HepG2 (cell line): ENCODE measurements at regions not wholly inside any gene's neighbourhood (a gene's known extent, or its start where the extent isn't known, plus 50 kb on each side); places are given as distances from the start of the nearest gene placed in this dataset.

ENCODE experiments used
- BHLHE40 ChIP-seq: IDR thresholded peaks from 2 replicates; pipeline ENCODE4 v1.6.1; 2011; ENCODE audit warnings: low read length, improper control_type of control experiment
- CCAR2 ChIP-seq: fragments of 200-400 bp; formaldehyde crosslinking; optimal IDR thresholded peaks from 2 replicates; pipeline ENCODE3; 2018; ENCODE audit warnings: low read depth, mild to moderate bottlenecking, low read length, moderate library complexity
- CENPT ChIP-seq: sonication (generic); formaldehyde crosslinking; IDR thresholded peaks from 2 replicates; pipeline ENCODE4 v1.8.0; 2022; ENCODE audit warnings: low read depth, mild to moderate bottlenecking, moderate library complexity, missing genetic modification reagents
- DBP ChIP-seq: sonication (generic); formaldehyde crosslinking; IDR thresholded peaks from 2 replicates; pipeline ENCODE4 v1.4.0; 2020; ENCODE audit warnings: missing genetic modification reagents; ENCODE audit errors: not compliant biosample characterization
- EHMT2 ChIP-seq: fragments of 200-600 bp; sonication (generic); IDR thresholded peaks from 2 replicates; pipeline ENCODE4 v1.7.0; 2017; ENCODE audit warnings: antibody characterized with exemption, low read depth, low read length, borderline replicate concordance
- HDAC1 ChIP-seq: sonication (generic); formaldehyde crosslinking; IDR thresholded peaks from 2 replicates; pipeline ENCODE4 v1.5.1; 2020; ENCODE audit warnings: mild to moderate bottlenecking, missing genetic modification reagents
- HNF4G ChIP-seq, 2 experiments: sonication (generic) in 1 of 2; formaldehyde crosslinking in 1 of 2; IDR thresholded peaks; 2 replicates each; pipeline versions ENCODE4 v1.4.0 to v1.6.1; 2011 to 2020; ENCODE audit warnings: borderline replicate concordance in 2 of 2, low read depth in 2 of 2, mild to moderate bottlenecking in 2 of 2, low read length in 1 of 2, missing genetic modification reagents in 1 of 2, moderate library complexity in 1 of 2
- HNRNPH1 ChIP-seq: fragments of 200-400 bp; formaldehyde crosslinking; optimal IDR thresholded peaks from 2 replicates; pipeline ENCODE3; 2017; ENCODE audit warnings: mild to moderate bottlenecking, low read depth, low read length
- MZF1 ChIP-seq: sonication (generic); formaldehyde crosslinking; IDR thresholded peaks from 2 replicates; pipeline ENCODE4 v1.8.1; 2023; ENCODE audit warnings: mild to moderate bottlenecking, missing genetic modification reagents, borderline replicate concordance
- SKIL ChIP-seq: sonication (generic); formaldehyde crosslinking; IDR thresholded peaks from 2 replicates; pipeline ENCODE4 v1.8.0; 2022; ENCODE audit warnings: missing genetic modification reagents, mild to moderate bottlenecking, moderate library complexity, borderline replicate concordance
- SNAPC5 ChIP-seq: sonication (generic); formaldehyde crosslinking; IDR thresholded peaks from 2 replicates; pipeline ENCODE4 v1.8.1; 2023; ENCODE audit warnings: mild to moderate bottlenecking, missing genetic modification reagents, borderline replicate concordance
- ZFP82 ChIP-seq: sonication (generic); formaldehyde crosslinking; IDR thresholded peaks from 2 replicates; pipeline ENCODE4 v1.5.1; 2020; ENCODE audit warnings: mild to moderate bottlenecking, missing genetic modification reagents, borderline replicate concordance
- ZNF281 ChIP-seq: sonication (generic); formaldehyde crosslinking; IDR thresholded peaks from 2 replicates; pipeline ENCODE4 v1.4.0; 2020; ENCODE audit warnings: missing genetic modification reagents, borderline replicate concordance
- ZNF431 ChIP-seq: sonication (generic); formaldehyde crosslinking; IDR thresholded peaks from 2 replicates; pipeline ENCODE4 v1.9.0; 2022; ENCODE audit warnings: missing genetic modification reagents, low read depth, mild to moderate bottlenecking, borderline replicate concordance
- ZNF441 ChIP-seq: sonication (generic); formaldehyde crosslinking; IDR thresholded peaks from 2 replicates; pipeline ENCODE4 v1.7.0; 2021; ENCODE audit warnings: missing genetic modification reagents, borderline replicate concordance
- ZNF503 ChIP-seq: sonication (generic); formaldehyde crosslinking; IDR thresholded peaks from 2 replicates; pipeline ENCODE4 v1.4.0; 2020; ENCODE audit warnings: missing genetic modification reagents
- ZNF614 ChIP-seq: IDR thresholded peaks from 2 replicates; pipeline ENCODE4 v1.6.1; 2018; ENCODE audit warnings: missing biosample characterization, missing genetic modification reagents, inconsistent platforms, borderline replicate concordance
- ZNF644 ChIP-seq: IDR thresholded peaks from 2 replicates; pipeline ENCODE4 v1.6.1; 2016; ENCODE audit warnings: low read depth
- ZNF691 ChIP-seq: sonication (generic); formaldehyde crosslinking; IDR thresholded peaks from 2 replicates; pipeline ENCODE4 v1.4.0; 2020; ENCODE audit warnings: missing genetic modification reagents, low read depth, mild to moderate bottlenecking, borderline replicate concordance

- TF ChIP-seq ZNF281 (CRISPR knock-in tag) (no peak), CENPT (CRISPR knock-in tag) (no peak), HNRNPH1 (no peak), ZFP82 (CRISPR knock-in tag) (no peak), SKIL (CRISPR knock-in tag) (peak; percentile 72), ZNF691 (CRISPR knock-in tag) (no peak), ZNF614 (CRISPR knock-in tag) (0 out of 2 replicates have a peak, but pooled peaks have one; percentile 54), HDAC1 (CRISPR knock-in tag) (peak; percentile 60; the same call in 1 of the 2 replicates), EHMT2 (no peak), ZNF644 (CRISPR knock-in tag) (peak; percentile 83), ZNF431 (CRISPR knock-in tag) (no peak), DBP (CRISPR knock-in tag) (no peak), SNAPC5 (no peak), CCAR2 (no peak), HNF4G (IDR thresholded peaks at IDR 0.05; ENCODE audit: borderline replicate concordance, low read depth, low read length) (0 out of 2 replicates have a peak, but pooled peaks have one; percentile 27), HNF4G (CRISPR knock-in tag; IDR thresholded peaks at IDR 0.05; ENCODE audit: borderline replicate concordance, low read depth) (peak; percentile 36; the same call in 1 of the 2 replicates), MZF1 (CRISPR knock-in tag) (0 out of 2 replicates have a peak, but pooled peaks have one; percentile 51), ZNF503 (CRISPR knock-in tag) (no peak), ZNF441 (CRISPR knock-in tag) (peak; percentile 31; the same call in 1 of the 2 replicates), BHLHE40 (no peak)
These were observed 109.9 kb upstream of the ID2 start (continued) for GRCh38 chr2:8571792-8572499.
